OCI-LY1 (cell line): ENCODE measurements at regions not wholly inside any gene's neighbourhood (a gene's known extent, or its start where the extent isn't known, plus 50 kb on each side); places are given as distances from the start of the nearest gene placed in this dataset.

Experiments used
- CTCF ChIP-seq: fragments of 200-600 bp; sonication (generic), shearing (Covaris generic); IDR thresholded peaks from 2 replicates; pipeline ENCODE4 v1.5.1; 2017; ENCODE audit warnings: mild to moderate bottlenecking, antibody characterized with exemption, low read length, moderate library complexity, mixed read lengths
- EZH2 ChIP-seq: fragments of 200-600 bp; sonication (generic), shearing (Covaris generic); IDR thresholded peaks from 2 replicates; pipeline ENCODE4 v1.8.0; 2017; ENCODE audit warnings: borderline replicate concordance, mixed run types, mild to moderate bottlenecking, antibody characterized with exemption, low read length, moderate library complexity, mixed read lengths

- TF ChIP-seq CTCF (no peak), EZH2 (no peak)
These were observed 768.1 kb upstream of the SPRY2 start for GRCh38 chr13:81109026-81109425.
